H9 (cell line): ENCODE measurements at regions not wholly inside any gene's neighbourhood (a gene's known extent, or its start where the extent isn't known, plus 50 kb on each side); places are given as distances from the start of the nearest gene placed in this dataset.

Experiments
- DNase-seq: peaks from one replicate; pipeline ENCODE4 v3.0.0-alpha.2; 2017
- H2AFZ ChIP-seq: one replicate; pipeline ENCODE4 v1.6.1; 2013; ENCODE audit warnings: mild to moderate bottlenecking, low read length, control low read depth, moderate library complexity
- H2AK5ac ChIP-seq: 2 replicates; pipeline ENCODE4 v1.6.1; 2013; ENCODE audit warnings: low read length, control low read depth, mixed read lengths; ENCODE audit not compliant: insufficient read length
- H2BK120ac ChIP-seq: one replicate; pipeline ENCODE4 v1.6.1; 2013; ENCODE audit warnings: low read depth, mild to moderate bottlenecking, low read length, control low read depth, inconsistent platforms; ENCODE audit not compliant: poor library complexity, severe bottlenecking
- H2BK12ac ChIP-seq: 2 replicates; pipeline ENCODE4 v1.6.1; 2013; ENCODE audit warnings: low read length, control low read depth, mixed read lengths, low read depth; ENCODE audit not compliant: insufficient read length
- H2BK15ac ChIP-seq: 2 replicates; pipeline ENCODE4 v1.6.1; 2013; ENCODE audit warnings: low read depth, low read length, control low read depth
- H2BK20ac ChIP-seq: one replicate; pipeline ENCODE4 v1.6.1; 2013; ENCODE audit warnings: low read depth, mild to moderate bottlenecking, low read length, control low read depth, inconsistent platforms; ENCODE audit not compliant: poor library complexity, severe bottlenecking
- H2BK5ac ChIP-seq: 2 replicates; pipeline ENCODE4 v1.6.1; 2013; ENCODE audit warnings: low read length, control low read depth, mixed read lengths; ENCODE audit not compliant: insufficient read length
- H3K14ac ChIP-seq: 2 replicates; pipeline ENCODE4 v1.6.1; 2013; ENCODE audit warnings: low read length, control low read depth; ENCODE audit not compliant: insufficient read depth
- H3K18ac ChIP-seq: 2 replicates; pipeline ENCODE4 v1.6.1; 2013; ENCODE audit warnings: low read depth, mild to moderate bottlenecking, mixed read lengths, low read length, control low read depth; ENCODE audit not compliant: insufficient read length
- H3K23ac ChIP-seq: 2 replicates; pipeline ENCODE4 v1.6.1; 2013; ENCODE audit warnings: low read length, control low read depth, mixed read lengths, low read depth; ENCODE audit not compliant: insufficient read length
- H3K23me2 ChIP-seq: 2 replicates; pipeline ENCODE4 v1.6.1; 2013; ENCODE audit warnings: low read depth, mild to moderate bottlenecking, mixed read lengths, low read length, control low read depth; ENCODE audit not compliant: insufficient read length, poor library complexity, severe bottlenecking
- H3K27ac ChIP-seq: 2 replicates; pipeline ENCODE4 v1.5.1; 2013; ENCODE audit warnings: low read length, control low read depth, mixed read lengths, low read depth; ENCODE audit not compliant: insufficient read length
- H3K27me3 ChIP-seq: 2 replicates; pipeline ENCODE4 v1.6.1; 2013; ENCODE audit warnings: low read length, control low read depth, inconsistent platforms; ENCODE audit not compliant: insufficient read depth
- H3K4ac ChIP-seq: 2 replicates; pipeline ENCODE4 v1.6.1; 2013; ENCODE audit warnings: low read depth, mild to moderate bottlenecking, control low read depth, inconsistent platforms, low read length, moderate library complexity
- H3K4me1 ChIP-seq: 2 replicates; pipeline ENCODE4 v1.6.1; 2013; ENCODE audit warnings: low read length, control low read depth, inconsistent platforms; ENCODE audit not compliant: insufficient read depth
- H3K4me2 ChIP-seq: 2 replicates; pipeline ENCODE4 v1.6.1; 2013; ENCODE audit warnings: low read length, control low read depth, mixed read lengths; ENCODE audit not compliant: insufficient read length, insufficient read depth
- H3K56ac ChIP-seq: 2 replicates; pipeline ENCODE4 v1.6.1; 2013; ENCODE audit warnings: low read depth, mild to moderate bottlenecking, mixed read lengths, low read length, control low read depth; ENCODE audit not compliant: insufficient read length
- H3K79me1 ChIP-seq: 2 replicates; pipeline ENCODE4 v1.6.1; 2013; ENCODE audit warnings: low read depth, mild to moderate bottlenecking, moderate library complexity, low read length, control low read depth, inconsistent platforms; ENCODE audit not compliant: insufficient read depth, poor library complexity, severe bottlenecking
- H3K79me2 ChIP-seq: 2 replicates; pipeline ENCODE4 v1.6.1; 2013; ENCODE audit warnings: low read length, control low read depth, inconsistent platforms; ENCODE audit not compliant: insufficient read depth
- H3K9ac ChIP-seq: 2 replicates; pipeline ENCODE4 v1.6.1; 2013; ENCODE audit warnings: low read length, control low read depth, mixed read lengths; ENCODE audit not compliant: insufficient read length; ENCODE audit errors: extremely low read depth
- H3K9me3 ChIP-seq: one replicate; pipeline ENCODE4 v1.6.1; 2013; ENCODE audit warnings: low read depth, low read length, inconsistent platforms; ENCODE audit not compliant: control insufficient read depth
- H3T11ph ChIP-seq: one replicate; pipeline ENCODE4 v1.6.1; 2013; ENCODE audit warnings: mild to moderate bottlenecking, low read length, control low read depth, inconsistent platforms
- H4K20me1 ChIP-seq: one replicate; pipeline ENCODE4 v1.6.1; 2013; ENCODE audit not compliant: control insufficient read depth, insufficient read length, insufficient read depth
- H4K5ac ChIP-seq: 2 replicates; pipeline ENCODE4 v1.6.1; 2013; ENCODE audit warnings: low read depth, mild to moderate bottlenecking, mixed read lengths, low read length, control low read depth; ENCODE audit not compliant: insufficient read length
- H4K8ac ChIP-seq: replicated peaks from 2 replicates; pipeline ENCODE4 v1.6.1; 2013; ENCODE audit warnings: low read length, control low read depth, mixed read lengths, low read depth; ENCODE audit not compliant: insufficient read length
- H4K91ac ChIP-seq: 2 replicates; pipeline ENCODE4 v1.6.1; 2013; ENCODE audit warnings: low read depth, mild to moderate bottlenecking, moderate library complexity, mixed read lengths, low read length, control low read depth; ENCODE audit not compliant: insufficient read length
- H3K27ac Mint-ChIP-seq, 3 experiments: 2 replicates in 2 of 3; 3 replicates in 1 of 3; pipeline ENCODE4 v1.8.0; 2020 to 2021; ENCODE audit warnings: mixed read lengths in 3 of 3, mild to moderate bottlenecking in 1 of 3, moderate library complexity in 1 of 3
- H3K27me3 Mint-ChIP-seq: 2 replicates; pipeline ENCODE4 v1.8.0; 2021; ENCODE audit warnings: low read depth, mild to moderate bottlenecking, moderate library complexity, mixed read lengths
- H3K36me3 Mint-ChIP-seq, 3 experiments: 2 replicates in 2 of 3; 3 replicates in 1 of 3; pipeline ENCODE4 v1.8.0; 2020 to 2021; ENCODE audit warnings: low read depth in 3 of 3, mixed read lengths in 3 of 3; ENCODE audit not compliant: insufficient read depth in 1 of 3
- H3K4me1 Mint-ChIP-seq, 2 experiments: 2 replicates each; pipeline ENCODE4 v1.8.0; 2020; ENCODE audit warnings: mixed read lengths in 2 of 2
- H3K4me3 Mint-ChIP-seq, 2 experiments: 2 replicates in 1 of 2; 3 replicates in 1 of 2; pipeline ENCODE4 v1.8.0; 2020 to 2021; ENCODE audit warnings: mild to moderate bottlenecking in 2 of 2, mixed read lengths in 2 of 2, moderate library complexity in 1 of 2
- H3K9me3 Mint-ChIP-seq, 2 experiments: 2 replicates in 1 of 2; 3 replicates in 1 of 2; pipeline ENCODE4 v1.8.0; 2020; ENCODE audit warnings: mild to moderate bottlenecking in 2 of 2, mixed read lengths in 2 of 2, moderate library complexity in 1 of 2
- CTCF ChIP-seq: fragments of 200-600 bp; sonication (generic); conservative IDR thresholded peaks from 3 replicates; pipeline ENCODE4 v1.8.0; 2021; ENCODE audit warnings: antibody characterized with exemption, mild to moderate bottlenecking
- WGBS: extraction: QIAGEN DNeasy Blood & Tissue Kit; methylation state at CpG from one replicate; pipeline ENCODE4 v1.1.7; 2013; ENCODE audit warnings: missing lambda C conversion rate, low lambda C conversion rate, mixed read lengths; ENCODE audit not compliant: insufficient read length; ENCODE audit errors: extremely low coverage; 5-methylcytosine and 5-hydroxymethylcytosine counted together

GRCh38 chr22:25510876-25511275, 53.6 kb upstream of the GRK3 start:
- Histone ChIP-seq H4K5ac (no peak overlapping the region), H3K9me3 (no peaks in the 10 kb centered on the region), H3K4ac (no peak overlapping the region), H4K20me1 (no peaks in the 10 kb centered on the region), H2BK5ac (no peak overlapping the region), H3K27ac (no peak overlapping the region), H2BK20ac (no peak overlapping the region), H3K9ac (no peak overlapping the region), H3K56ac (no peak overlapping the region), H3K4me2 (no peak overlapping the region), H3K23ac (no peak overlapping the region), H2BK12ac (no peak overlapping the region), H3K79me2 (no peaks in the 10 kb centered on the region), H3K27me3 (no peaks in the 10 kb centered on the region), H2BK15ac (no peak overlapping the region), H2BK120ac (no peak overlapping the region), H3K18ac (no peak overlapping the region), H2AK5ac (no peak overlapping the region), H4K8ac (no peak overlapping the region), H2AFZ (no peak overlapping the region), H3T11ph (no peak overlapping the region), H3K23me2 (no peaks in the 10 kb centered on the region), H4K91ac (no peak overlapping the region), H3K14ac (no peak overlapping the region), H3K4me1 (peaks cover 3% of the 10 kb centered on the region; the same call in 1 of the 2 replicates), H3K79me1 (no peaks in the 10 kb centered on the region)
- no peak for DNase-seq
- H3K27ac Mint-ChIP-seq = no peak overlapping the region
- no peak for TF ChIP-seq CTCF
- H3K27me3 Mint-ChIP-seq = no peaks in the 10 kb centered on the region
- WGBS = no CpG with 5 or more reads among the region's 3 CpGs
- H3K4me1 Mint-ChIP-seq = peaks cover 31 to 33% of the 10 kb centered on the region in 2 experiments
- no peak overlapping the region for H3K4me3 Mint-ChIP-seq
- no peaks in the 10 kb centered on the region for H3K9me3 Mint-ChIP-seq
- H3K36me3 Mint-ChIP-seq = peaks cover 3 to 5% (median 3%) of the 10 kb centered on the region in 3 experiments; a peak in 5 of 7 replicates
